HUES64 (cell line): ENCODE measurements at regions not wholly inside any gene's neighbourhood (a gene's known extent, or its start where the extent isn't known, plus 50 kb on each side); places are given as distances from the start of the nearest gene placed in this dataset.

Source experiments
- H3K27ac ChIP-seq: 2 replicates; pipeline ENCODE4 v1.7.0; 2013; ENCODE audit warnings: low read depth, low read length, inconsistent platforms
- H3K27me3 ChIP-seq: 2 replicates; pipeline ENCODE4 v1.6.1; 2013; ENCODE audit warnings: mild to moderate bottlenecking, low read length; ENCODE audit not compliant: insufficient read depth
- H3K36me3 ChIP-seq: 2 replicates; pipeline ENCODE4 v1.6.1; 2013; ENCODE audit warnings: mild to moderate bottlenecking, low read length; ENCODE audit not compliant: insufficient read depth
- H3K4me1 ChIP-seq: 2 replicates; pipeline ENCODE4 v1.6.1; 2013; ENCODE audit warnings: mild to moderate bottlenecking, low read length, moderate library complexity; ENCODE audit not compliant: insufficient read depth
- H3K4me3 ChIP-seq: 2 replicates; pipeline ENCODE4 v1.5.1; 2013; ENCODE audit warnings: mild to moderate bottlenecking, low read length, moderate library complexity
- H3K9ac ChIP-seq: 2 replicates; pipeline ENCODE4 v1.6.1; 2013; ENCODE audit warnings: mild to moderate bottlenecking, low read depth, low read length
- H3K9me3 ChIP-seq: 2 replicates; pipeline ENCODE4 v1.6.1; 2013; ENCODE audit warnings: low read depth, low read length; ENCODE audit not compliant: insufficient read depth
- WGBS: fragments of 150-250, 120-280 bp; methylation state at CpG from one replicate; pipeline ENCODE4 v1.1.7; 2013; ENCODE audit warnings: missing lambda C conversion rate; 5-methylcytosine and 5-hydroxymethylcytosine counted together

DNA sequence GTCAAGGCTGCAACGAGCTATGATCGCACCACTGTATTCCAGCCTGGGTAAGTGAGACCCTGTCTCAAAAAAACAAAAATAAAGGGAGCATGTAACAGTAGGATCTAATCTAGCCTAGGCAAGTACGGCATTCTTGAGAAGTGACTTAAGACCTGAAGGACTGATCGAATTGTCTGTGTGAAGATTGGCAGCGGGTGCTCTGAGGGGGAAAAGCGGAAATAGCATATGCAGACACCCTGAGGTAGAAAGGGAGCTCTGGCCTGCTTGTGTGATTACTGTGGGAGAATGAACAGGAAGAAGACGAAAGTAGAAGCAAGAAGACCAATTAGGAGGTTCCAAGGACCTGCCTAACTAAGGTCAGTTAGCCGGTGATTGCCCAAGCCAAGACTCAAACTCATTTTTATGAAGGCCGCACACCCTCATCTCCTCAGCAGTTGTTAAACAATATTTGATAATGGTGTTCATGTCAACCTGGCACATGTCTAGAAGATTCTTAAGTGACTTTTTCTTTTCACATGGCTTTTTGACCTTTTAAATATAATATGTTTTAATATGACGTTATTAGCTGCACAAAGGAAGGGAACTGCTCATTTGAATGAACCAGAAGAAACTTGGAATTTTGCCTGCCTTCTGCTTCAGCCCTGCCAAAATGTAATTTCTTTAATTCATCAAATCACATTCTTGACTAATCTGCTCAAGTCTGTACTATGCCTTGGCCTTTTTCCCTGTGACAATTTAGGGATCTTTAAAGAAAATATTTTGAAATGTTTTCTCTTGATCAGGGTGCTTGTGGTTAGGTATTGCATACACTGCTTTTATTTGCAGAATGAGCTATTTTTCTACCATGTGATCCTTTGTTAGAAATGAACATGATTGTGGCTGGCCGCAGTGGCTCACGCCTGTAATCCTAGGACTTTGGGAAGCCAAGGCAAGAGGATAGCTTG is 289.2 kb upstream of the DMRT1 start:
- H3K4me1 ChIP-seq, result peaks cover 3% of the 10 kb centered on the region
- 93% methylated on average over 12 of the region's 12 CpGs for WGBS

DNA sequence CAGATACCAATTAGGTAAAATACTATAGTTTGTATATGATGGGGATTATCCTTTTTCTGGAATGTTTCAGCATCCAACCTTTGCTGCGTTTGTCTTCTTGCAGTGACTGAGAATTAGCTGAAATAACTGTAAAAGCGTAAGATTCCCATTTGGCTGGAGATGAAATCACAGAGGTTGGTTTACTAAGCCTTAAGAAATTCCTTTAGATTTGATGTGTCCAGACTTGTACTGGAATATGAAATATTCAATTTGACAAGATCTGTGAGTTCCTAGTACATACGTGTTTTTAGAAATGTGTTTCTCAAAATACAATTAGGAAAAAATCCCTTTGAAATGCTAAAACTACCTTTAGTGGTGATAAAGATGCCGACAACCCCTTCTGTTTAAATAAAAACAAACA is 286.0 kb upstream of the DMRT1 start:
- H3K9me3 ChIP-seq, result no peaks in the 10 kb centered on the region
- H3K36me3 ChIP-seq, result no peaks in the 10 kb centered on the region
- H3K27ac ChIP-seq, result no peak overlapping the region
- no peaks in the 10 kb centered on the region for H3K27me3 ChIP-seq
- no peak overlapping the region for H3K9ac ChIP-seq
- no peak overlapping the region for H3K4me3 ChIP-seq
- 85% methylated on average over 4 of the region's 4 CpGs for WGBS
- peaks cover 17% of the 10 kb centered on the region for H3K4me1 ChIP-seq

More for the DNA sequence above, 289.2 kb upstream of the DMRT1 start:
- H3K27ac ChIP-seq, result no peak overlapping the region
- H3K9me3 ChIP-seq, result no peaks in the 10 kb centered on the region
- no peaks in the 10 kb centered on the region for H3K27me3 ChIP-seq
- no peak overlapping the region for H3K9ac ChIP-seq
- H3K4me3 ChIP-seq, result no peak overlapping the region
- H3K36me3 ChIP-seq, result no peaks in the 10 kb centered on the region

DNA sequence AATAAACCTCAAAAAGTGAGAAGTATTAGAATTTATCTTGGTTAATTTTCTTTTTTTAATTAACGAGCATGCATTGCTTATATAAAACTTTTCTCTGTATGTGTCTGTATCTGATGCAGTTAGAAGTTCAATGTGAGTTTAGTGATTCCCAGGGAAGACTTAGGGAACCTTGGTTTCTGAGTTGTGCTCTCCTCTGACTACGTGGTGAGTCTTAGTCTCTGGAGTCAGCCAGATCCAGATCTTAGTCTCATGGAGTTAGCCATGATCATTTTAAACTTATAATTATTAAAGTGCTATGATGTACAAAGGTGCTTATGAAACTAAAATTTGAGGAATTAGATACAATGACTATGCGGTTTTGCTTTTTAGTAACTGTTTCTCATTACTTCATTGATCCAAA is 285.3 kb upstream of the DMRT1 start:
- Histone ChIP-seq H3K4me1 (peaks cover 21% of the 10 kb centered on the region), H3K27me3 (no peaks in the 10 kb centered on the region), H3K27ac (no peak overlapping the region), H3K4me3 (no peak overlapping the region), H3K36me3 (no peaks in the 10 kb centered on the region), H3K9me3 (no peaks in the 10 kb centered on the region), H3K9ac (no peak overlapping the region)
- WGBS, result 88% methylated on average over 2 of the region's 3 CpGs

DNA sequence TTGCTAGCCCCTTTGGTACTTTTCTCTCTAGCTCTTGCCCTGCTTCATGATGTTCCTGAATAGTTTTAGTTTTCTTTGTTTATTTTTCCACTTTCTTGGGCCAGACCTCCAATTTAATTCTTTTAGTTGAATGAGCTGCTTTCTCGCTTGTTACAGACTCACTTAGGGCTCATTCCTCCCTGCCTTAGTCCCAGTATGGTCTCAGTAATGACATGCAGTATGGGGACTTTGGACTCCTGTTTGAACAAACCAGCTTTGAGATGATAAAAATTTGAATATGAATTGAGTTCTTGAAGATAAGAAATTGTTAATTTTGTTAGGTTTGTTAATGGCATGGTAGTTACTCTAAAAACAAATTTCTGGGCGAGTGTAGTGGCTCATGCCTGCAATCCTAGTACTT is 284.8 kb upstream of the DMRT1 start:
- Histone ChIP-seq H3K36me3 (no peaks in the 10 kb centered on the region), H3K27me3 (no peaks in the 10 kb centered on the region), H3K9me3 (no peaks in the 10 kb centered on the region), H3K4me3 (no peak overlapping the region), H3K4me1 (peaks cover 25% of the 10 kb centered on the region), H3K27ac (no peak overlapping the region), H3K9ac (no peak overlapping the region)
- 94% methylated on average over 2 of the region's 2 CpGs for WGBS

DNA sequence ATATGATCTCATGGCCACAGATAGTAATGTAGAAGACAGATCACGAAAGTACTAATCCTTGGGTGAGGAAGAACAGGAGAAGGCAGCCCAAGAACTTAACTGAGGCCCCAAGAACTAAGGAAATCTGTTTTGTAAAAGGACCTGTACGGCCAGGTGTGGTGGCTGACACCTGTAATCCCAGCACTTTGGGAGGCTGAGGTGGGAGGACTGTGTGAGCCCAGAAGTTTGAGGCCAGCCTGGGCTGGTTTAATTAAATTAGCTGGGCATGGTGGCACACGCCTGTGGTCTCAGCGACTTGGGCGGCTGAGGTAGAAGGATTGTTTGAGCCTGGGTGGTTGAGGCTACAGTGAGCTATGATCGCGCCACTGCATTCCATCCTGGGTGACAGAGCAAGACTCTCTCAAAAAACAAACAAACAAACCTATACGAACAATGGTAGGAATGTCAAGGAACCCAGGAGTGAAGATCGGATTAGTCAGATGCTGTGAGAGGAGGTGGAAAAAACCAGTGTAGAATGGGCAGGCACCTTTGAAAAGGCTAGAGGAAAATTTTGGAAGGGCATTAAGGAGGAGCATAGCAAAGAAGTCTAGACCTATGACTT is 283.8 kb upstream of the DMRT1 start:
- no peak overlapping the region for H3K9ac ChIP-seq
- H3K9me3 ChIP-seq, result no peaks in the 10 kb centered on the region
- H3K36me3 ChIP-seq, result no peaks in the 10 kb centered on the region
- no peak overlapping the region for H3K4me3 ChIP-seq
- no peaks in the 10 kb centered on the region for H3K27me3 ChIP-seq
- 78% methylated on average over 9 of the region's 9 CpGs for WGBS
- H3K27ac ChIP-seq, result peak overlapping the region; percentile 56
- peaks cover 25% of the 10 kb centered on the region for H3K4me1 ChIP-seq

DNA sequence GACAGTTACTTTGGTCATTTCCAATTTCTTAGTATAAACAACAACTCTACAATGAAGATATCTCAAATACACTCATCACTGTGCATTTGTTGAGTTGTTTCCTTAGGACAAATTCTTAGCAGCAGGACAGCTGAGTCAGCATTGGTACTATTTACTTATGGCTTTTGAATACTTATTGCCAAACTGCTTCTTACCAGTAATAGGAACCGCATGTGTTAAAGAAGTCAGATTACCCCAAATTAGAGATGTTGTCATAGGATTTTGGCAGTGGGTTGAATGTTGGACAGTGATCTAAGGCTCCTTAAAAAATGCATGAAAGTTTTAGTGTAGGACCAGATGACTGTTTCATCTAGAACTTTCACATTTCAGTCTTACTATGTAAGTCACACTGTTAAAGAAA is 280.1 kb upstream of the DMRT1 start:
- H3K9me3 ChIP-seq, result peaks cover 6% of the 10 kb centered on the region; the same call in 1 of the 2 replicates
- WGBS, result 71% methylated on average over 1 of the region's 1 CpG
- H3K9ac ChIP-seq, result no peak overlapping the region
- H3K27ac ChIP-seq, result no peak overlapping the region
- H3K27me3 ChIP-seq, result no peaks in the 10 kb centered on the region
- H3K4me3 ChIP-seq, result no peak overlapping the region
- H3K4me1 ChIP-seq, result peaks cover 25% of the 10 kb centered on the region
- no peaks in the 10 kb centered on the region for H3K36me3 ChIP-seq

DNA sequence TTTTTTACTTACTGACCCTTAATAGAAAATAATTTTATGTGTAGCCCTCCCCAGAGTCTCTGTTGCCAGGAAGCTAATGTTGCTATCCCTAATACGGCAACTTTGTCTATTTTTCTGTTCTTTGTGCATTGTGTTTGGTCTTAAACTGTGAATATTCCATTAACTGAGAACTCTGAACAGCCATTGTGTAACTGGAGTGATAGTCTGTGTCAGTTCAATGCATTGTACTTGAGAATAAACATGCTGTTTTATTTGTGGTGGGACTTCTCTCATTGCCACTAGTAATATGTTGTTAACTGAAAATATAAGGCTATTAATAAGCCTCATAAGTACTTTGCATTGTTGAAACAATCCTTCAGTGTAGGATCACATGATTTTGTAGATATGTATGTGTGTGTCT is 278.3 kb upstream of the DMRT1 start:
- H3K4me1 ChIP-seq, result peaks cover 18% of the 10 kb centered on the region; the same call in 1 of the 2 replicates
- H3K27me3 ChIP-seq, result no peaks in the 10 kb centered on the region
- peaks cover 6% of the 10 kb centered on the region; the same call in 1 of the 2 replicates for H3K9me3 ChIP-seq
- H3K27ac ChIP-seq, result no peak overlapping the region
- H3K9ac ChIP-seq, result no peak overlapping the region
- H3K36me3 ChIP-seq, result no peaks in the 10 kb centered on the region
- 100% methylated on average over 1 of the region's 1 CpG for WGBS
- no peak overlapping the region for H3K4me3 ChIP-seq

DNA sequence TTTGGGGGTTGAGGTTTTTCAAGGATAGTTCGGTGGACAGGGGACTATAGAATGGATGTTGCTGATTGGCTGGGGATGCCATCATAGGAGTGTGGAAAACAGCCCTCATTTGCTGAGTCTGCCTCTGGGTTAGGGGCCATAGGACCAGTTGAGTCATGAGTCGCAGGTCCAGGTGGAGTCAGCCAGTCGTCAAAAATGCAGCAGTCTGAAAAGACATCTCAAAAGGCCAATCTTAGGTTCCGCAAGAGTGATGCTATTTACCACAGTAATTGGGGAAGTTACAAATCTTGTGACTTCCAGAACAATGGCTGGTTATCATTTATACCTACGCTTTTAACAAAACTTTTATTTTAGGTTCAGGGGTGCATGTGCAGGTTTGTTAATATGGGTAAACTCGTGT is 276.0 kb upstream of the DMRT1 start:
- H3K9me3 ChIP-seq, result peaks cover 6% of the 10 kb centered on the region; the same call in 1 of the 2 replicates
- H3K27me3 ChIP-seq, result no peaks in the 10 kb centered on the region
- H3K4me1 ChIP-seq, result peaks cover 8% of the 10 kb centered on the region; the same call in 1 of the 2 replicates
- 96% methylated on average over 5 of the region's 6 CpGs for WGBS
- no peak overlapping the region for H3K27ac ChIP-seq
- no peak overlapping the region for H3K4me3 ChIP-seq
- no peak overlapping the region for H3K9ac ChIP-seq
- no peaks in the 10 kb centered on the region for H3K36me3 ChIP-seq

DNA sequence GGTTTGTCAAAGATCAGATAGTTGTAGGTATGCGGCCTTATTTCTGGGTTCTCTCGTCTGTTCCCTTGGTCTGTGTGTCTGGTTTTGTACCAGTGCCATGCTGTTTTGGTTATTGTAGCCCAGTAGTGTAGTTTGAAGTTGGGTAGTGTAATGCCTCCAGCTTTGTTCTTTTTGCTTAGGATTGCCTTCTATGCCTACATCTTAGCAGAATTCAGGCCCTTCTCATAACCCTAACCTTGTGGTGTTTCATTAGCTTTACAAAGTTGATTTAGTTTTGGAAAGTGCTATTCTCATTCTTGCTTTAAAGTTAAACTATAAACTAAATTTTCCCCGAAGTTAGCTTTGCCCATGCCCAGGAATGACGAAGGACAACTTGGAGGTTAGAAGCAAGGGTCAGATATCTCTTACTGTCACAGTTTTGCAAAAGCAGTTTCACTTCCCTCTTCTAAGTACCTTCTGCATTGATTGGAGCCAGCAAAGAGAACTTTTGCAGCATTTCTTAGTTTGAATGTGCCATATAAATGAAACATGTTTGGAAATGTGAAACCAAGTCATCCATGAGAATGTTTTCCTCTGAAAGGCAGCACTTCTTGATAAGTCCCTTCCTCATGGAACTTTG is 274.3 kb upstream of the DMRT1 start:
- Histone ChIP-seq H3K9ac (no peak overlapping the region), H3K4me1 (peaks cover 4% of the 10 kb centered on the region; the same call in 1 of the 2 replicates)

DNA sequence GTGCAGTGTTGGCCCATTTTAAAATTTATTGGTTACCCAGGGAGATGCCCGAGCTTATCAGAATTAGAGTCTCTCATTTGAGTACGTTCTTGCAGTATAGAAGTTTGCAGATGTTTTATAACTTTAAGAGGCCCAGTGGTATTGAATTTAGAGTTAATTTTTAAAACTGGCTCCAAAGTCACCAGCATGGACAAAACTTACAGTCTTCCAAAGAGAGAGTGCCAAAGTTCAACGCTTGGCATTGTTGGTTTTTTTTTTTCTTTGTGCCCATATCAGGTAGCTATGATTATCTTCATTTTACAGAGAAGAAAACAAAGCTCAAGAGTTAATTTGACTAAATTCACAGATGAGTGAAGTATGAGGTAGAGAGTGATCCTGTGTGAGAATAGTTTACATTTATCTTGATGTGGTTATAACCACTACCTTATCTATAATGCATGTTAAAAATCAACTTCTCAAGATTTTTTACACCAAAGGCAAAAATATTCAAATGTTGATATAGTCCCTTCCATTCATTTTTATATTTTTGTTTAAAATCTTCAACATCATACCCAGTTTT is 273.7 kb upstream of the DMRT1 start:
- Histone ChIP-seq H3K27me3 (no peaks in the 10 kb centered on the region), H3K4me3 (no peak overlapping the region), H3K9ac (no peak overlapping the region), H3K36me3 (no peaks in the 10 kb centered on the region), H3K27ac (no peak overlapping the region), H3K4me1 (peaks cover 4% of the 10 kb centered on the region; the same call in 1 of the 2 replicates), H3K9me3 (peaks cover 6% of the 10 kb centered on the region; the same call in 1 of the 2 replicates)
- 95% methylated on average over 2 of the region's 3 CpGs for WGBS

More for the DNA sequence above, 274.3 kb upstream of the DMRT1 start:
- H3K27ac ChIP-seq, result no peak overlapping the region
- peaks cover 6% of the 10 kb centered on the region; the same call in 1 of the 2 replicates for H3K9me3 ChIP-seq
- no peaks in the 10 kb centered on the region for H3K27me3 ChIP-seq
- H3K36me3 ChIP-seq, result no peaks in the 10 kb centered on the region
- H3K4me3 ChIP-seq, result no peak overlapping the region
- WGBS, result 91% methylated on average over 4 of the region's 4 CpGs

DNA sequence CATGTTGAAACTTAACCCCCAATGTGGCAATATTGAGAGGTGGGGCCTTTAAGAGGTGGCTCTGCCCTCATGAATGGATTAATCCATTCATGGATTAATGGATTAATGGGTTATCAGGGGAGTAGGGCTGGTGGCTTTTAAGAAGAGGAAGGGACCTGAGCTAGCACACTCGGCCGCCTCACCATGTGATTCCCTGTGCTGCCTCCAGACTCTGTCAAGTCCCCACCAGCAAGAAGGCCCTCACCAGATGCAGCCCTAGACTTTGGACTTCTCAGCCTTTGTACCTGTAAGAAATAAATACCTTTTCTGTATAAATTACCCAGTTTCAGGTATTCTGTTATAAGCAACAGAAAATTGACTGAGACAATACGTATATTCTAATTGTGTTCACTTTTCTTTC is 272.2 kb upstream of the DMRT1 start:
- Histone ChIP-seq H3K27me3 (no peaks in the 10 kb centered on the region), H3K4me1 (peaks cover 12% of the 10 kb centered on the region), H3K27ac (no peak overlapping the region), H3K36me3 (no peaks in the 10 kb centered on the region), H3K4me3 (no peak overlapping the region), H3K9ac (no peak overlapping the region), H3K9me3 (peaks cover 6% of the 10 kb centered on the region; the same call in 1 of the 2 replicates)
- 98% methylated on average over 3 of the region's 3 CpGs for WGBS
